ENCODE measurements at regions not wholly inside any gene's neighbourhood (a gene's known extent, or its start where the extent isn't known, plus 50 kb on each side); places are given as distances from the start of the nearest gene placed in this dataset.

DNA sequence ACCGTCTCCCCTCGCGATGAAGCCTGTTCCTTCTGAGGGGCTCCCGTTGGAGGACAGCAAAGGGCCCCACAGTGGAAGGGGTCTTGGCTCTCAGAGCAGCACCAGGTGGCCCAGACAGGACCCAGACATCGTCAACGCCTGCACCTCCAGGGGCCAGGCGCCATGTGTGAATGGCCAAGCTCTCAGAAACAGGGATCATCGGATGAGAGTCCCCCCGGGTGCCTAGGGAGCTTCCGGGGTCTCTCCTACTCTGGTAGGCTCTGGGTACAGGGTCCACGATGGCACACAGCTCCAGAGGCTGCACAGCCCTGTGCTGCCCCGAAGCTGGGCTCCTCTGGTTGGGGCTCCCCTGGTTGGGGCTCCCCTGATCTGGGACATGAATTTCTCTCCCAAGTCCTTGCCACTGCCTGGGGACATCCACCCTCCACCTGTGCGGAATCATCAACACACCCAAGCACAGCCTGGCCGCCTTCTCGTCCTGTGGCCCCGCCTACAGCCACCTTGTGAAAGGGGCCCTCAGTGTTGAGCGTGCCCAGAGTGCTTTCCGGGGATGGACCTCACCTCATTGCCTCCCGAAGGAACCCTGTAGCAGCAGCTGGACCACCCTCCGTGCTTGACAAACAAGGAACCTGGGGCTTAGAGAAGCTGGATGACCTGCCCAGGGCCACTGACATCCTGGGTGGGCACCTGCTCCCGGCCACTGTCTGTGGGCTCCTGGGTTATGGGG, 929.0 kb downstream of the BRD1 start (continued):
- TF ChIP-seq, protein P1, sequence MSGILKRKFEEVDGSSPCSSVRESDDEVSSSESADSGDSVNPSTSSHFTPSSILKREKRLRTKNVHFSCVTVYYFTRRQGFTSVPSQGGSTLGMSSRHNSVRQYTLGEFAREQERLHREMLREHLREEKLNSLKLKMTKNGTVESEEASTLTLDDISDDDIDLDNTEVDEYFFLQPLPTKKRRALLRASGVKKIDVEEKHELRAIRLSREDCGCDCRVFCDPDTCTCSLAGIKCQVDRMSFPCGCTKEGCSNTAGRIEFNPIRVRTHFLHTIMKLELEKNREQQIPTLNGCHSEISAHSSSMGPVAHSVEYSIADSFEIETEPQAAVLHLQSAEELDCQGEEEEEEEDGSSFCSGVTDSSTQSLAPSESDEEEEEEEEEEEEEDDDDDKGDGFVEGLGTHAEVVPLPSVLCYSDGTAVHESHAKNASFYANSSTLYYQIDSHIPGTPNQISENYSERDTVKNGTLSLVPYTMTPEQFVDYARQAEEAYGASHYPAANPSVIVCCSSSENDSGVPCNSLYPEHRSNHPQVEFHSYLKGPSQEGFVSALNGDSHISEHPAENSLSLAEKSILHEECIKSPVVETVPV (CRISPR knock-in tag; IDR thresholded peaks at IDR 0.05), result no peak
- TF ChIP-seq RARB (CRISPR knock-in tag; IDR thresholded peaks at IDR 0.05), result no peak

DNA sequence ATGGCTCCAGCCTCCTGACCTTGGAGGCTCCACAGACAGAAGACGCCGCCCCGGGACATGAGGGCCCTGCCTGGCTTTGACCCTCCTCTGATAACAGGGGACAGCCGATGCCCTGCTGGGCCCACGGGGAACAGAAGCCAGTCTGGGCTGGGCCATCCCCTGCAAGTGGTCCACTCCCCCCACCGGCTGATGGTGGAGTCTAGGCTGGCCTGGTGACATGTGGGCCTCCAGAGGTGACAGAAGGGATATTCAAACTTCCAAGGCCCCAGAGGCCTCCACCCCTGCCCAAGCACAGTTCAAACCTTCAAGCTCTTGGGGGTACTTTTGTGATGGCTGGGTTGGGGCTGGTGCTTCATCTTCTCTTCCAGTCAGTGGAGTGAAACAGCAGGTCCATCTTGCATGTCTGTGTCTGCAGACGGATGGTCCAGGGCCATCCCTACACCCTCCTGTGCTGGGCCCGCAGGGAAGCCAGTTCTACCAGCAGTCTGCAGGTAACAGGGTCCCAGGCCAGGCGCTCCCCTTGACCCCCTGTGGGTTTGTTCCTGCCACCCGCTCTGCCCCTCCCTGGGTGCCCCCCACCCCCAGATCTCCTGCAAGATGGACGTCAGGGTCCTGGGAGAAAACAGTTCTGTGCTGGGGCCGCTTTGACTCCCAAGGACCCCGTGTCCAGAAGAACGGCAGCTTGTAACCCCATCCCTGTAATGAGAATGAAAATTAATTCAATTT, 929.9 kb downstream of the BRD1 start:
- ATAC-seq, result no peak
- TF ChIP-seq, protein P1 (CRISPR knock-in tag; IDR thresholded peaks at IDR 0.05), result no peak
- no peak for TF ChIP-seq ESRRG (CRISPR knock-in tag; IDR thresholded peaks at IDR 0.05)
- TF ChIP-seq RARB (CRISPR knock-in tag; IDR thresholded peaks at IDR 0.05), result no peak
- TF ChIP-seq ZNF8 (CRISPR knock-in tag; IDR thresholded peaks at IDR 0.05), result no peak
- TF ChIP-seq, protein P2, sequence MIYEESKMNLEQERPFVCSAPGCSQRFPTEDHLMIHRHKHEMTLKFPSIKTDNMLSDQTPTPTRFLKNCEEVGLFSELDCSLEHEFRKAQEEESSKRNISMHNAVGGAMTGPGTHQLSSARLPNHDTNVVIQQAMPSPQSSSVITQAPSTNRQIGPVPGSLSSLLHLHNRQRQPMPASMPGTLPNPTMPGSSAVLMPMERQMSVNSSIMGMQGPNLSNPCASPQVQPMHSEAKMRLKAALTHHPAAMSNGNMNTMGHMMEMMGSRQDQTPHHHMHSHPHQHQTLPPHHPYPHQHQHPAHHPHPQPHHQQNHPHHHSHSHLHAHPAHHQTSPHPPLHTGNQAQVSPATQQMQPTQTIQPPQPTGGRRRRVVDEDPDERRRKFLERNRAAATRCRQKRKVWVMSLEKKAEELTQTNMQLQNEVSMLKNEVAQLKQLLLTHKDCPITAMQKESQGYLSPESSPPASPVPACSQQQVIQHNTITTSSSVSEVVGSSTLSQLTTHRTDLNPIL (CRISPR knock-in tag; IDR thresholded peaks at IDR 0.05; ENCODE audit: low read depth), result no peak
- TF ChIP-seq, protein P3, sequence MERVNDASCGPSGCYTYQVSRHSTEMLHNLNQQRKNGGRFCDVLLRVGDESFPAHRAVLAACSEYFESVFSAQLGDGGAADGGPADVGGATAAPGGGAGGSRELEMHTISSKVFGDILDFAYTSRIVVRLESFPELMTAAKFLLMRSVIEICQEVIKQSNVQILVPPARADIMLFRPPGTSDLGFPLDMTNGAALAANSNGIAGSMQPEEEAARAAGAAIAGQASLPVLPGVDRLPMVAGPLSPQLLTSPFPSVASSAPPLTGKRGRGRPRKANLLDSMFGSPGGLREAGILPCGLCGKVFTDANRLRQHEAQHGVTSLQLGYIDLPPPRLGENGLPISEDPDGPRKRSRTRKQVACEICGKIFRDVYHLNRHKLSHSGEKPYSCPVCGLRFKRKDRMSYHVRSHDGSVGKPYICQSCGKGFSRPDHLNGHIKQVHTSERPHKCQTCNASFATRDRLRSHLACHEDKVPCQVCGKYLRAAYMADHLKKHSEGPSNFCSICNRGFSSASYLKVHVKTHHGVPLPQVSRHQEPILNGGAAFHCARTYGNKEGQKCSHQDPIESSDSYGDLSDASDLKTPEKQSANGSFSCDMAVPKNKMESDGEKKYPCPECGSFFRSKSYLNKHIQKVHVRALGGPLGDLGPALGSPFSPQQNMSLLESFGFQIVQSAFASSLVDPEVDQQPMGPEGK (CRISPR knock-in tag; IDR thresholded peaks at IDR 0.05; ENCODE audit: borderline replicate concordance), result no peak
- TF ChIP-seq TCF4 (CRISPR knock-in tag; IDR thresholded peaks at IDR 0.05; ENCODE audit: borderline replicate concordance), result no peak
- TF ChIP-seq SNAI2 (CRISPR knock-in tag; IDR thresholded peaks at IDR 0.05), result no peak
- no peak for TF ChIP-seq ZNF565 (CRISPR knock-in tag; conservative IDR thresholded peaks at IDR 0.05; ENCODE audit: low read depth)
- no peak for TF ChIP-seq ISL1 (CRISPR knock-in tag; IDR thresholded peaks at IDR 0.05)
- TF ChIP-seq, protein P4, sequence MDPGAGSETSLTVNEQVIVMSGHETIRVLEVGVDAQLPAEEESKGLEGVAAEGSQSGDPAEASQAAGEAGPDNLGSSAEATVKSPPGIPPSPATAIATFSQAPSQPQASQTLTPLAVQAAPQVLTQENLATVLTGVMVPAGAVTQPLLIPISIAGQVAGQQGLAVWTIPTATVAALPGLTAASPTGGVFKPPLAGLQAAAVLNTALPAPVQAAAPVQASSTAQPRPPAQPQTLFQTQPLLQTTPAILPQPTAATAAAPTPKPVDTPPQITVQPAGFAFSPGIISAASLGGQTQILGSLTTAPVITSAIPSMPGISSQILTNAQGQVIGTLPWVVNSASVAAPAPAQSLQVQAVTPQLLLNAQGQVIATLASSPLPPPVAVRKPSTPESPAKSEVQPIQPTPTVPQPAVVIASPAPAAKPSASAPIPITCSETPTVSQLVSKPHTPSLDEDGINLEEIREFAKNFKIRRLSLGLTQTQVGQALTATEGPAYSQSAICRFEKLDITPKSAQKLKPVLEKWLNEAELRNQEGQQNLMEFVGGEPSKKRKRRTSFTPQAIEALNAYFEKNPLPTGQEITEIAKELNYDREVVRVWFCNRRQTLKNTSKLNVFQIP (CRISPR knock-in tag; IDR thresholded peaks at IDR 0.05; ENCODE audit: borderline replicate concordance, low read depth), result no peak
- TF ChIP-seq ARNTL (CRISPR knock-in tag; IDR thresholded peaks at IDR 0.05; ENCODE audit: borderline replicate concordance, low read depth), result no peak
- TF ChIP-seq OSR1 (CRISPR knock-in tag; IDR thresholded peaks at IDR 0.05), result no peak
- TF ChIP-seq PPARA (CRISPR knock-in tag; IDR thresholded peaks at IDR 0.05; ENCODE audit: borderline replicate concordance), result no peak
- no peak for TF ChIP-seq GLIS3 (CRISPR knock-in tag; IDR thresholded peaks at IDR 0.05)
- no peak for TF ChIP-seq ZNF70 (CRISPR knock-in tag; IDR thresholded peaks at IDR 0.05)
- TF ChIP-seq, protein P5, sequence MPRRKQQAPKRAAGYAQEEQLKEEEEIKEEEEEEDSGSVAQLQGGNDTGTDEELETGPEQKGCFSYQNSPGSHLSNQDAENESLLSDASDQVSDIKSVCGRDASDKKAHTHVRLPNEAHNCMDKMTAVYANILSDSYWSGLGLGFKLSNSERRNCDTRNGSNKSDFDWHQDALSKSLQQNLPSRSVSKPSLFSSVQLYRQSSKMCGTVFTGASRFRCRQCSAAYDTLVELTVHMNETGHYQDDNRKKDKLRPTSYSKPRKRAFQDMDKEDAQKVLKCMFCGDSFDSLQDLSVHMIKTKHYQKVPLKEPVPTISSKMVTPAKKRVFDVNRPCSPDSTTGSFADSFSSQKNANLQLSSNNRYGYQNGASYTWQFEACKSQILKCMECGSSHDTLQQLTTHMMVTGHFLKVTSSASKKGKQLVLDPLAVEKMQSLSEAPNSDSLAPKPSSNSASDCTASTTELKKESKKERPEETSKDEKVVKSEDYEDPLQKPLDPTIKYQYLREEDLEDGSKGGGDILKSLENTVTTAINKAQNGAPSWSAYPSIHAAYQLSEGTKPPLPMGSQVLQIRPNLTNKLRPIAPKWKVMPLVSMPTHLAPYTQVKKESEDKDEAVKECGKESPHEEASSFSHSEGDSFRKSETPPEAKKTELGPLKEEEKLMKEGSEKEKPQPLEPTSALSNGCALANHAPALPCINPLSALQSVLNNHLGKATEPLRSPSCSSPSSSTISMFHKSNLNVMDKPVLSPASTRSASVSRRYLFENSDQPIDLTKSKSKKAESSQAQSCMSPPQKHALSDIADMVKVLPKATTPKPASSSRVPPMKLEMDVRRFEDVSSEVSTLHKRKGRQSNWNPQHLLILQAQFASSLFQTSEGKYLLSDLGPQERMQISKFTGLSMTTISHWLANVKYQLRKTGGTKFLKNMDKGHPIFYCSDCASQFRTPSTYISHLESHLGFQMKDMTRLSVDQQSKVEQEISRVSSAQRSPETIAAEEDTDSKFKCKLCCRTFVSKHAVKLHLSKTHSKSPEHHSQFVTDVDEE (CRISPR knock-in tag; IDR thresholded peaks at IDR 0.05), result no peak
- TF ChIP-seq ZFP30 (CRISPR knock-in tag; IDR thresholded peaks at IDR 0.05), result no peak
- no peak for TF ChIP-seq TOX (CRISPR knock-in tag; IDR thresholded peaks at IDR 0.05; ENCODE audit: borderline replicate concordance)
- no peak for TF ChIP-seq CSDC2 (CRISPR knock-in tag; IDR thresholded peaks at IDR 0.05)

Data from SK-N-SH treated with all-trans-retinoic acid at 6 μM for 48 hours (cell line).